Prostate gland (tissue), 2 donors: ENCODE measurements at regions not wholly inside any gene's neighbourhood (a gene's known extent, or its start where the extent isn't known, plus 50 kb on each side); places are given as distances from the start of the nearest gene placed in this dataset.
"Not testable (repeated sequence)": the region's sequence is repeated elsewhere in the genome, so short reads cannot be mapped to it uniquely, and the experiment has no call there.

ENCODE experiments used
- DNase-seq: peaks from one replicate; pipeline ENCODE4 v3.0.0-alpha.2; 2019; ENCODE audit warnings: low spot score
- H3K27ac ChIP-seq, 2 donors: fragments of 200-600 bp; sonication (generic); 2 replicates each; pipeline ENCODE4 v1.5.1; 2017 to 2019
- H3K27me3 ChIP-seq: fragments of 200-600 bp; sonication (generic); replicated peaks from 2 replicates; pipeline ENCODE4 v1.5.1; 2019; ENCODE audit not compliant: insufficient read depth
- H3K36me3 ChIP-seq, 2 donors: fragments of 200-600 bp; sonication (generic); 1 replicate in 1 of 2; 2 replicates in 1 of 2; pipeline versions ENCODE4 v1.5.1 to v1.8.1; 2017 to 2019
- H3K4me1 ChIP-seq: fragments of 200-600 bp; sonication (generic); replicated peaks from 2 replicates; pipeline ENCODE4 v1.5.1; 2019
- H3K4me3 ChIP-seq, 2 donors: fragments of 200-600 bp; sonication (generic); 2 replicates each; pipeline ENCODE4 v1.5.1; 2017 to 2019
- H3K9me3 ChIP-seq: fragments of 200-600 bp; sonication (generic); 2 replicates; pipeline ENCODE4 v1.5.1; 2017
- CTCF ChIP-seq, 4 experiments: fragments of 200-600 bp in 2 of 4; fragments of 450-650 bp in 2 of 4; sonication (generic) in 2 of 4; IDR thresholded peaks; 1 replicate in 3 of 4; 2 replicates in 1 of 4; pipeline ENCODE4 v1.5.1; 2016 to 2019; ENCODE audit warnings: antibody characterized with exemption in 4 of 4, mild to moderate bottlenecking in 2 of 4, moderate library complexity in 2 of 4
- POLR2A ChIP-seq: fragments of 450-650 bp; IDR thresholded peaks from one replicate; pipeline ENCODE4 v1.6.1; 2016; ENCODE audit warnings: antibody characterized with exemption, mild to moderate bottlenecking
- POLR2AphosphoS5 ChIP-seq: sonication (generic); formaldehyde crosslinking; IDR thresholded peaks from one replicate; pipeline ENCODE4 v1.6.1; 2017; ENCODE audit warnings: antibody characterized with exemption
- WGBS: methylation state at CpG from one replicate; pipeline ENCODE4 v1.1.5; 2018; 5-methylcytosine and 5-hydroxymethylcytosine counted together
- intact Hi-C: fragments of 100-400 bp; cut with DNase I; formaldehyde crosslinking; loops from one replicate; pipeline ENCODE4 v1.14.2; 2022

GRCh38 chr11:23931443-23931842 is 565.4 kb upstream of the LUZP2 start:
- H3K27ac ChIP-seq: no peak overlapping the region
- no peaks in the 10 kb centered on the region for H3K4me1 ChIP-seq
- H3K9me3 ChIP-seq: no peaks in the 10 kb centered on the region
- no peak overlapping the region for H3K4me3 ChIP-seq
- TF ChIP-seq POLR2A (no peak), CTCF (IDR thresholded peaks at IDR 0.05) (no peak), POLR2AphosphoS5 (no peak)
- H3K27me3 ChIP-seq: no peaks in the 10 kb centered on the region
- no peak for DNase-seq
- no peaks in the 10 kb centered on the region for H3K36me3 ChIP-seq
- intact Hi-C loops: no loop called here
- 83% methylated on average over 2 of the region's 2 CpGs for WGBS

GRCh38 chr11:23932485-23932898 is 564.4 kb upstream of the LUZP2 start:
- H3K9me3 ChIP-seq: no peaks in the 10 kb centered on the region
- intact Hi-C loops: no loop called here
- no peaks in the 10 kb centered on the region for H3K4me1 ChIP-seq
- H3K36me3 ChIP-seq: no peaks in the 10 kb centered on the region
- TF ChIP-seq POLR2AphosphoS5: no peak
- TF ChIP-seq CTCF (IDR thresholded peaks at IDR 0.05): no peak
- TF ChIP-seq POLR2A: no peak
- no peak overlapping the region for H3K27ac ChIP-seq
- no peak overlapping the region for H3K4me3 ChIP-seq
- H3K27me3 ChIP-seq: no peaks in the 10 kb centered on the region
- no peak for DNase-seq

GRCh38 chr11:23933721-23934120 is 563.1 kb upstream of the LUZP2 start:
- intact Hi-C loops: no loop called here
- Histone ChIP-seq H3K27ac (no peak overlapping the region), H3K4me1 (no peaks in the 10 kb centered on the region), H3K4me3 (no peak overlapping the region), H3K9me3 (no peaks in the 10 kb centered on the region), H3K27me3 (no peaks in the 10 kb centered on the region), H3K36me3 (no peaks in the 10 kb centered on the region)
- no peak for DNase-seq
- WGBS: 81% methylated on average over 9 of the region's 9 CpGs
- TF ChIP-seq POLR2AphosphoS5: no peak
- TF ChIP-seq POLR2A: no peak
- no peak for TF ChIP-seq CTCF (IDR thresholded peaks at IDR 0.05)

- H3K27ac ChIP-seq, H3K4me1 ChIP-seq, H3K36me3 ChIP-seq, H3K4me3 ChIP-seq, H3K9me3 ChIP-seq, intact Hi-C loops, DNase-seq, H3K27me3 ChIP-seq: not testable (repeated sequence)
- 95% methylated on average over 20 of the region's 27 CpGs for WGBS
Observed at GRCh38 chr11:23934671-23935270, 562.1 kb upstream of the LUZP2 start.

- H3K27ac ChIP-seq, H3K4me3 ChIP-seq, DNase-seq, H3K4me1 ChIP-seq, H3K9me3 ChIP-seq, H3K36me3 ChIP-seq, intact Hi-C loops, H3K27me3 ChIP-seq: not testable (repeated sequence)
- 94% methylated on average over 31 of the region's 31 CpGs for WGBS
Observed at GRCh38 chr11:23942117-23942815, 554.6 kb upstream of the LUZP2 start.

GRCh38 chr11:23944923-23945322 is 551.9 kb upstream of the LUZP2 start:
- Histone ChIP-seq H3K27me3 (no peaks in the 10 kb centered on the region), H3K4me1 (no peaks in the 10 kb centered on the region), H3K4me3 (no peak overlapping the region), H3K27ac (no peak overlapping the region), H3K36me3 (no peaks in the 10 kb centered on the region), H3K9me3 (no peaks in the 10 kb centered on the region)
- intact Hi-C loops: no loop called here
- WGBS: 66% methylated on average over 2 of the region's 2 CpGs
- TF ChIP-seq POLR2A (no peak), POLR2AphosphoS5 (no peak)
- DNase-seq: no peak
